CD14-positive monocyte (primary cell): ENCODE measurements at regions not wholly inside any gene's neighbourhood (a gene's known extent, or its start where the extent isn't known, plus 50 kb on each side); places are given as distances from the start of the nearest gene placed in this dataset.

Source experiments
- DNase-seq, 3 donors: peaks; one replicate each; pipeline ENCODE4 v3.0.0-alpha.2; 2011 to 2022
- H2AFZ ChIP-seq: 2 replicates; pipeline ENCODE4 v1.6.0; 2012; ENCODE audit warnings: mild to moderate bottlenecking, low read depth, low read length, inconsistent platforms; ENCODE audit not compliant: insufficient read depth, poor library complexity, severe bottlenecking
- H3K27ac ChIP-seq, 2 donors: 1 replicate in 1 of 2; 2 replicates in 1 of 2; pipeline ENCODE4 v1.5.1; 2012 to 2013; ENCODE audit warnings: low read length in 2 of 2, control low read depth in 1 of 2, inconsistent platforms in 1 of 2, low read depth in 1 of 2, mild to moderate bottlenecking in 1 of 2
- H3K27me3 ChIP-seq, 2 donors: one replicate each; pipeline versions ENCODE4 v1.6.0 to v1.6.1; 2011 to 2013; ENCODE audit warnings: low read length in 2 of 2; ENCODE audit not compliant: control insufficient read depth in 2 of 2, insufficient read depth in 2 of 2
- H3K36me3 ChIP-seq, 2 donors: replicated peaks in 1 of 2; 1 replicate in 1 of 2; 2 replicates in 1 of 2; pipeline versions ENCODE4 v1.5.1 to v1.6.1; 2012 to 2013; ENCODE audit warnings: low read length in 2 of 2, control low read depth in 1 of 2, inconsistent platforms in 1 of 2, mild to moderate bottlenecking in 1 of 2; ENCODE audit not compliant: insufficient read depth in 2 of 2, control insufficient read depth in 1 of 2
- H3K4me1 ChIP-seq, 2 donors: 1 replicate in 1 of 2; 2 replicates in 1 of 2; pipeline versions ENCODE4 v1.5.1 to v1.6.1; 2012 to 2013; ENCODE audit warnings: low read length in 2 of 2, control low read depth in 1 of 2, inconsistent platforms in 1 of 2, mild to moderate bottlenecking in 1 of 2, moderate library complexity in 1 of 2; ENCODE audit not compliant: insufficient read depth in 2 of 2, control insufficient read depth in 1 of 2
- H3K4me2 ChIP-seq: replicated peaks from 2 replicates; pipeline ENCODE3; 2012; ENCODE audit warnings: low read length, moderate library complexity, mild to moderate bottlenecking; ENCODE audit not compliant: poor library complexity, severe bottlenecking; ENCODE audit errors: extremely low read depth
- H3K4me3 ChIP-seq, 3 experiments: fragments of 200-600 bp in 1 of 3; sonication (generic) in 1 of 3; replicated peaks in 1 of 3; 1 replicate in 2 of 3; 2 replicates in 1 of 3; pipeline ENCODE4 v1.5.1; 2011 to 2013; ENCODE audit warnings: low read length in 3 of 3, mild to moderate bottlenecking in 3 of 3, control low read depth in 2 of 3, low read depth in 2 of 3, inconsistent platforms in 1 of 3, moderate library complexity in 1 of 3
- H3K79me2 ChIP-seq: 2 replicates; pipeline ENCODE4 v1.6.0; 2012; ENCODE audit warnings: mild to moderate bottlenecking, control low read depth, inconsistent platforms, low read length, moderate library complexity; ENCODE audit not compliant: insufficient read depth
- H3K9ac ChIP-seq: 2 replicates; pipeline ENCODE4 v1.6.0; 2017; ENCODE audit warnings: low read length, mild to moderate bottlenecking; ENCODE audit not compliant: insufficient read depth, poor library complexity, severe bottlenecking
- H3K9me3 ChIP-seq, 2 donors: replicated peaks in 1 of 2; 1 replicate in 1 of 2; 2 replicates in 1 of 2; pipeline versions ENCODE4 v1.5.1 to v1.6.1; 2012 to 2013; ENCODE audit warnings: low read length in 2 of 2, control low read depth in 1 of 2; ENCODE audit not compliant: control insufficient read depth in 1 of 2, insufficient read depth in 1 of 2
- H4K20me1 ChIP-seq: 2 replicates; pipeline ENCODE4 v1.6.0; 2012; ENCODE audit warnings: mild to moderate bottlenecking, low read length, control low read depth, moderate library complexity; ENCODE audit not compliant: insufficient read depth
- H3K27ac Mint-ChIP-seq, 7 donors: one replicate each; pipeline ENCODE4 v1.8.0; 2020; ENCODE audit warnings: mild to moderate bottlenecking in 7 of 7, mixed read lengths in 7 of 7, moderate library complexity in 6 of 7, inconsistent platforms in 2 of 7
- H3K27me3 Mint-ChIP-seq, 3 donors: one replicate each; pipeline ENCODE4 v1.8.0; 2021 to 2022; ENCODE audit warnings: low read depth in 3 of 3, mild to moderate bottlenecking in 3 of 3, mixed read lengths in 3 of 3, moderate library complexity in 3 of 3, inconsistent platforms in 1 of 3
- H3K36me3 Mint-ChIP-seq, 2 donors: one replicate each; pipeline ENCODE4 v1.8.0; 2020; ENCODE audit warnings: mixed read lengths in 2 of 2, inconsistent platforms in 1 of 2, mild to moderate bottlenecking in 1 of 2
- H3K4me1 Mint-ChIP-seq: one replicate; pipeline ENCODE4 v1.8.0; 2020; ENCODE audit warnings: mild to moderate bottlenecking, mixed read lengths
- H3K4me3 Mint-ChIP-seq, 2 donors: one replicate each; pipeline ENCODE4 v1.8.0; 2020; ENCODE audit warnings: mild to moderate bottlenecking in 2 of 2, mixed read lengths in 2 of 2, moderate library complexity in 1 of 2
- H3K9me3 Mint-ChIP-seq, 7 donors: one replicate each; pipeline ENCODE4 v1.8.0; 2020 to 2022; ENCODE audit warnings: mixed read lengths in 7 of 7, mild to moderate bottlenecking in 6 of 7, moderate library complexity in 6 of 7, inconsistent platforms in 2 of 7
- CTCF ChIP-seq: fragments of 200-600 bp; IDR thresholded peaks from one replicate; pipeline ENCODE4 v1.8.0; 2022; ENCODE audit warnings: antibody characterized with exemption, mild to moderate bottlenecking
- WGBS: methylation state at CpG from one replicate; pipeline ENCODE4 v1.1.5; 2013; ENCODE audit warnings: missing lambda C conversion rate; ENCODE audit not compliant: insufficient coverage; 5-methylcytosine and 5-hydroxymethylcytosine counted together
- intact Hi-C, 2 donors: fragments of 100-400 bp; cut with micrococcal nuclease; formaldehyde crosslinking; loops; one replicate each; pipeline versions ENCODE4 v1.15.0 to v1.15.1; 2023

GRCh38 chr9:84593352-84593751 is 76.2 kb upstream of the NTRK2 start:
- Mint-ChIP-seq H3K36me3 (no peaks in the 10 kb centered on the region), H3K4me1 (peaks cover 14% of the 10 kb centered on the region), H3K4me3 (no peak overlapping the region), H3K27me3 (peaks cover 0 to 1% (median 0%) of the 10 kb centered on the region in 3 donors), H3K27ac (no peak overlapping the region), H3K9me3 (peaks cover 9 to 18% (median 12%) of the 10 kb centered on the region in 7 donors)
- intact Hi-C loops = no loop called here
- H3K4me1 ChIP-seq = peaks cover 0 to 15% of the 10 kb centered on the region in 2 donors
- peaks cover 0 to 4% of the 10 kb centered on the region in 2 donors for H3K9me3 ChIP-seq
- H2AFZ ChIP-seq = no peak overlapping the region
- TF ChIP-seq CTCF = no peak
- H3K79me2 ChIP-seq = no peaks in the 10 kb centered on the region
- no peak overlapping the region for H3K4me2 ChIP-seq
- no peaks in the 10 kb centered on the region for H3K27me3 ChIP-seq
- no peak overlapping the region for H3K27ac ChIP-seq
- H3K36me3 ChIP-seq = no peaks in the 10 kb centered on the region
- no peak overlapping the region for H3K9ac ChIP-seq
- DNase-seq = no peak
- WGBS = 43% methylated on average over 1 of the region's 4 CpGs
- H3K4me3 ChIP-seq = no peak overlapping the region
- no peaks in the 10 kb centered on the region for H4K20me1 ChIP-seq

GRCh38 chr9:84597131-84597530 is 72.4 kb upstream of the NTRK2 start:
- Histone ChIP-seq H3K4me2 (peak overlapping the region; percentile 1), H3K27me3 (no peaks in the 10 kb centered on the region), H3K4me3 (peak overlapping the region in 1 of 3 experiments; percentile 1), H3K79me2 (no peaks in the 10 kb centered on the region), H3K36me3 (no peaks in the 10 kb centered on the region), H3K9ac (no peak overlapping the region), H3K9me3 (peaks cover 0 to 4% of the 10 kb centered on the region in 2 donors), H3K27ac (peak overlapping the region in 1 of 2 donors; percentile 51), H3K4me1 (peaks cover 0 to 15% of the 10 kb centered on the region in 2 donors), H2AFZ (no peak overlapping the region), H4K20me1 (no peaks in the 10 kb centered on the region)
- peaks cover 0 to 4% (median 0%) of the 10 kb centered on the region in 3 donors for H3K27me3 Mint-ChIP-seq
- no CpG with 5 or more reads among the region's 2 CpGs for WGBS
- H3K9me3 Mint-ChIP-seq = peaks cover 9 to 21% (median 14%) of the 10 kb centered on the region in 7 donors
- H3K27ac Mint-ChIP-seq = peak overlapping the region in 3 of 7 donors; percentile 6 to 56 (median 21)
- intact Hi-C loops = no loop called here
- peak overlapping the region; percentile 18 to 62 for H3K4me3 Mint-ChIP-seq
- peak in 2 of 3 donors; percentile 1 to 70 for DNase-seq
- TF ChIP-seq CTCF = no peak
- no peaks in the 10 kb centered on the region for H3K36me3 Mint-ChIP-seq
- peaks cover 14% of the 10 kb centered on the region for H3K4me1 Mint-ChIP-seq
